Ovary (tissue), 7 donors: ENCODE measurements at regions not wholly inside any gene's neighbourhood (a gene's known extent, or its start where the extent isn't known, plus 50 kb on each side); places are given as distances from the start of the nearest gene placed in this dataset.
A peak's percentile ranks its signal among the peaks of the same experiment; 100 is the strongest.

Experiments
- DNase-seq, 5 donors: peaks; one replicate each; pipeline ENCODE4 v3.0.0-alpha.2; 2019 to 2020
- H3K27ac ChIP-seq, 2 donors: fragments of 200-600 bp; one replicate each; pipeline versions ENCODE4 v1.5.1 to v1.8.0; 2019 to 2022
- H3K27me3 ChIP-seq: fragments of 200-600 bp; one replicate; pipeline ENCODE4 v1.8.0; 2022
- H3K36me3 ChIP-seq: fragments of 200-600 bp; sonication (generic); one replicate; pipeline ENCODE4 v1.5.1; 2019
- H3K4me1 ChIP-seq: one replicate; pipeline ENCODE4 v1.8.1; 2013; ENCODE audit warnings: mild to moderate bottlenecking, moderate library complexity; ENCODE audit not compliant: insufficient read depth
- H3K4me3 ChIP-seq: fragments of 200-600 bp; sonication (generic); one replicate; pipeline ENCODE4 v1.5.1; 2017
- H3K9me3 ChIP-seq, 2 donors: fragments of 200-600 bp in 1 of 2; sonication (generic) in 1 of 2; one replicate each; pipeline versions ENCODE4 v1.5.1 to v1.8.1; 2013 to 2019; ENCODE audit warnings: mild to moderate bottlenecking in 1 of 2, moderate library complexity in 1 of 2
- CTCF ChIP-seq, 3 donors: fragments of 450-650 bp in 2 of 3; fragments of 200-600 bp in 1 of 3; IDR thresholded peaks; one replicate each; pipeline versions ENCODE4 v1.5.1 to v1.8.0; 2016 to 2022; ENCODE audit warnings: antibody characterized with exemption in 3 of 3, mild to moderate bottlenecking in 1 of 3
- EP300 ChIP-seq: sonication (generic); formaldehyde crosslinking; IDR thresholded peaks from one replicate; pipeline ENCODE4 v1.6.1; 2017; ENCODE audit warnings: antibody characterized with exemption
- POLR2A ChIP-seq: fragments of 450-650 bp; IDR thresholded peaks from one replicate; pipeline ENCODE4 v1.6.1; 2017; ENCODE audit warnings: antibody characterized with exemption, mild to moderate bottlenecking, moderate library complexity
- WGBS, 3 donors: extraction: QIAGEN DNeasy Blood & Tissue Kit in 1 of 3; methylation state at CpG; one replicate each; pipeline versions ENCODE4 v1.1.5 to v1.1.7; 2013 to 2017; 5-methylcytosine and 5-hydroxymethylcytosine counted together
- intact Hi-C, 4 donors: fragments of 100-400 bp; cut with DNase I; formaldehyde crosslinking; loops; one replicate each; pipeline versions ENCODE4 v1.11.0 to v1.15.1; 2022 to 2023
- donor health status: DM: no; HTN: no; CAD: no; lungs with moderate emphysema.
- donor health status: DM: no; HTN: no; CAD: no.
- donor health status: Bipolar disorder and iron deficiency.
- donor health status: DM: no; HTN: no; CAD: no.
- donor health status: DM: yes; HTN: yes; CAD: no.

- Histone ChIP-seq H3K27ac (no peak overlapping the region), H3K9me3 (no peaks in the 10 kb centered on the region), H3K4me1 (peaks cover 1% of the 10 kb centered on the region), H3K36me3 (no peaks in the 10 kb centered on the region), H3K27me3 (no peaks in the 10 kb centered on the region), H3K4me3 (no peak overlapping the region)
- intact Hi-C loops, result no loop called here
- no peak for DNase-seq
- TF ChIP-seq EP300 (no peak), POLR2A (no peak), CTCF (IDR thresholded peaks at IDR 0.05) (no peak)
- 90 to 98% (median 90%) methylated on average over 2 of the region's 2 CpGs for WGBS, 3 donors
Measured at GRCh38 chr14:98903371-98903770, 368.6 kb downstream of the BCL11B start.

- WGBS, 3 donors, result 88 to 93% (median 91%) methylated on average over 3 of the region's 3 CpGs
- no peak for DNase-seq
- Histone ChIP-seq H3K4me3 (no peak overlapping the region), H3K27ac (no peak overlapping the region), H3K9me3 (no peaks in the 10 kb centered on the region), H3K4me1 (peaks cover 1% of the 10 kb centered on the region), H3K27me3 (no peaks in the 10 kb centered on the region), H3K36me3 (no peaks in the 10 kb centered on the region)
- no peak for TF ChIP-seq EP300
- no peak for TF ChIP-seq CTCF (IDR thresholded peaks at IDR 0.05)
- no peak for TF ChIP-seq POLR2A
- intact Hi-C loops, result no loop called here
Measured at GRCh38 chr14:98904677-98905076, 367.3 kb downstream of the BCL11B start.

GRCh38 chr14:98906123-98906995 lies 365.6 kb downstream of the BCL11B start:
- no peak overlapping the region for H3K4me3 ChIP-seq
- 11 to 14% (median 12%) methylated on average over 17 of the region's 17 CpGs for WGBS, 3 donors
- no peak overlapping the region for H3K27ac ChIP-seq
- peaks cover 1% of the 10 kb centered on the region for H3K4me1 ChIP-seq
- H3K9me3 ChIP-seq, result no peaks in the 10 kb centered on the region
- no peaks in the 10 kb centered on the region for H3K36me3 ChIP-seq
- TF ChIP-seq POLR2A, result no peak
- TF ChIP-seq CTCF (IDR thresholded peaks at IDR 0.05), result no peak
- no peak for TF ChIP-seq EP300
- intact Hi-C loops, result no loop called here
- DNase-seq, result peak in 4 of 5 donors; percentile 33 to 53 (median 44)
- no peaks in the 10 kb centered on the region for H3K27me3 ChIP-seq

- no peak for DNase-seq
- peaks cover 1% of the 10 kb centered on the region for H3K4me1 ChIP-seq
- no peak overlapping the region for H3K4me3 ChIP-seq
- H3K27me3 ChIP-seq, result no peaks in the 10 kb centered on the region
- intact Hi-C loops, result no loop called here
- TF ChIP-seq CTCF (IDR thresholded peaks at IDR 0.05) (no peak), POLR2A (no peak), EP300 (no peak)
- WGBS, 3 donors, result 88 to 92% (median 91%) methylated on average over 5 of the region's 5 CpGs
- H3K27ac ChIP-seq, result no peak overlapping the region
- H3K9me3 ChIP-seq, result no peaks in the 10 kb centered on the region
- H3K36me3 ChIP-seq, result no peaks in the 10 kb centered on the region
Measured at GRCh38 chr14:98907271-98907670, 364.7 kb downstream of the BCL11B start.
